IMR-90 (cell line): ENCODE measurements at regions not wholly inside any gene's neighbourhood (a gene's known extent, or its start where the extent isn't known, plus 50 kb on each side); places are given as distances from the start of the nearest gene placed in this dataset.

Source experiments
- ATAC-seq: fragments of 200-7000 bp; cut with Tn5 transposase; 2 replicates; pipeline ENCODE4 v1.9.1; 2020; ENCODE audit warnings: low read depth, mild to moderate bottlenecking, moderate library complexity
- BruUV-seq: library from RNA; stranded (reverse); fragments of 400-500 nt; replicated peaks from 2 replicates; lab custom pipeline; 2021; lab: Mats Ljungman, UMichigan
- CTCF ChIA-PET: fragments of 300-600 bp; formaldehyde crosslinking; extraction: SDS; loops from one replicate; lab custom pipeline; 2021; ENCODE audit warnings: antibody characterized with exemption; lab: Yijun Ruan, JAX
- POLR2A ChIA-PET: fragments of 300-600 bp; sonication (Branson Sonifier 250); formaldehyde crosslinking; loops from one replicate; lab custom pipeline; 2022; ENCODE audit warnings: antibody characterized with exemption; ENCODE audit not compliant: unreplicated experiment; lab: Charles Lee
- DNase-seq: peaks from one replicate; pipeline ENCODE4 v3.0.0; 2013
- H2AFZ ChIP-seq: replicated peaks from 2 replicates; pipeline ENCODE3; 2013; ENCODE audit warnings: low read length, mild to moderate bottlenecking; ENCODE audit not compliant: poor library complexity
- H2AK5ac ChIP-seq: 2 replicates; pipeline ENCODE4 v1.6.1; 2013; ENCODE audit warnings: low read depth, low read length, inconsistent platforms
- H2AK9ac ChIP-seq: replicated peaks from 2 replicates; pipeline ENCODE3; 2013; ENCODE audit warnings: mild to moderate bottlenecking, low read depth, low read length, moderate library complexity; ENCODE audit not compliant: poor library complexity
- H2BK120ac ChIP-seq: 2 replicates; pipeline ENCODE4 v1.6.1; 2013; ENCODE audit warnings: low read depth, low read length, inconsistent platforms
- H2BK15ac ChIP-seq: 3 replicates; pipeline ENCODE4 v1.6.1; 2013; ENCODE audit warnings: low read depth, low read length, inconsistent platforms
- H2BK20ac ChIP-seq: 2 replicates; pipeline ENCODE4 v1.6.1; 2013; ENCODE audit warnings: low read depth, mild to moderate bottlenecking, inconsistent platforms, low read length, moderate library complexity
- H2BK5ac ChIP-seq: 2 replicates; pipeline ENCODE4 v1.6.1; 2013; ENCODE audit warnings: mild to moderate bottlenecking, low read depth, low read length, inconsistent platforms; ENCODE audit not compliant: poor library complexity, severe bottlenecking
- H3K14ac ChIP-seq: replicated peaks from 2 replicates; pipeline ENCODE4 v1.6.1; 2013; ENCODE audit warnings: low read depth, low read length, inconsistent platforms
- H3K18ac ChIP-seq: 2 replicates; pipeline ENCODE4 v1.6.1; 2013; ENCODE audit warnings: low read depth, low read length, control low read depth
- H3K23ac ChIP-seq: 2 replicates; pipeline ENCODE4 v1.6.1; 2013; ENCODE audit warnings: low read depth, low read length, inconsistent platforms
- H3K27ac ChIP-seq: 2 replicates; pipeline ENCODE4 v1.5.1; 2013; ENCODE audit warnings: mild to moderate bottlenecking, control low read depth, low read length; ENCODE audit not compliant: insufficient read depth
- H3K27me3 ChIP-seq: 2 replicates; pipeline ENCODE4 v1.6.1; 2013; ENCODE audit warnings: low read length; ENCODE audit not compliant: control insufficient read depth, insufficient read depth
- H3K36me3 ChIP-seq: 2 replicates; pipeline ENCODE4 v1.6.1; 2013; ENCODE audit warnings: low read length, mixed read lengths; ENCODE audit not compliant: control insufficient read depth, insufficient read depth
- H3K4ac ChIP-seq: 2 replicates; pipeline ENCODE4 v1.6.1; 2013; ENCODE audit warnings: low read depth, low read length, inconsistent platforms
- H3K4me1 ChIP-seq: 2 replicates; pipeline ENCODE4 v1.6.1; 2013; ENCODE audit warnings: low read length, mixed read lengths; ENCODE audit not compliant: control insufficient read depth, insufficient read depth
- H3K4me2 ChIP-seq: 2 replicates; pipeline ENCODE4 v1.6.1; 2013; ENCODE audit warnings: low read depth, mild to moderate bottlenecking, control low read depth, low read length, moderate library complexity
- H3K4me3 ChIP-seq: 2 replicates; pipeline ENCODE4 v1.5.1; 2013; ENCODE audit warnings: low read depth, mild to moderate bottlenecking, control low read depth, low read length, moderate library complexity; ENCODE audit not compliant: insufficient read depth
- H3K56ac ChIP-seq: 2 replicates; pipeline ENCODE4 v1.6.1; 2013; ENCODE audit warnings: low read length, inconsistent platforms; ENCODE audit not compliant: insufficient read depth; ENCODE audit errors: extremely low read depth
- H3K79me1 ChIP-seq, 2 experiments: 2 replicates each; pipeline ENCODE4 v1.6.1; 2013; ENCODE audit warnings: low read length in 2 of 2, inconsistent platforms in 1 of 2, low read depth in 1 of 2
- H3K9ac ChIP-seq: 2 replicates; pipeline ENCODE4 v1.6.1; 2013; ENCODE audit warnings: low read depth, low read length, control low read depth
- H3K9me1 ChIP-seq: 2 replicates; pipeline ENCODE4 v1.6.1; 2013; ENCODE audit warnings: low read length, inconsistent platforms; ENCODE audit not compliant: insufficient read depth
- H3K9me3 ChIP-seq: 2 replicates; pipeline ENCODE4 v1.6.1; 2013; ENCODE audit warnings: low read length; ENCODE audit not compliant: control insufficient read depth, insufficient read depth
- H4K20me1 ChIP-seq: 2 replicates; pipeline ENCODE4 v1.6.1; 2013; ENCODE audit warnings: low read length, inconsistent platforms; ENCODE audit not compliant: insufficient read depth
- H4K5ac ChIP-seq: 2 replicates; pipeline ENCODE4 v1.6.1; 2013; ENCODE audit warnings: mild to moderate bottlenecking, low read depth, low read length, control low read depth
- H4K8ac ChIP-seq, 2 experiments: 2 replicates each; pipeline ENCODE4 v1.6.1; 2013; ENCODE audit warnings: low read depth in 2 of 2, low read length in 2 of 2, control low read depth in 1 of 2, inconsistent platforms in 1 of 2
- H4K91ac ChIP-seq: 2 replicates; pipeline ENCODE4 v1.6.1; 2013; ENCODE audit warnings: low read depth, low read length, inconsistent platforms; ENCODE audit not compliant: insufficient read depth
- MXI1 ChIP-seq: IDR thresholded peaks from 2 replicates; pipeline ENCODE4 v1.6.1; 2012; ENCODE audit warnings: low read depth, mild to moderate bottlenecking, low read length, moderate library complexity, borderline replicate concordance
- RFX5 ChIP-seq: IDR thresholded peaks from 2 replicates; pipeline ENCODE4 v1.8.0; 2012; ENCODE audit warnings: low read depth, mild to moderate bottlenecking, low read length, moderate library complexity
- WGBS, 2 experiments: methylation state at CpG; one replicate each; pipeline versions ENCODE4 v1.1.5 to v1.1.7; 2013; ENCODE audit warnings: missing lambda C conversion rate in 2 of 2; ENCODE audit not compliant: insufficient read length in 1 of 2; ENCODE audit errors: extremely low coverage in 2 of 2; 5-methylcytosine and 5-hydroxymethylcytosine counted together
- dilution Hi-C: fragments of 300-500 bp; cut with HindIII; formaldehyde crosslinking; loops from one replicate; pipeline ENCODE4 v1.14.3; 2018; ENCODE audit warnings: low sequenced_read_pairs; ENCODE audit not compliant: unreplicated experiment
- in situ Hi-C: fragments of 300-500 bp; cut with MboI; formaldehyde crosslinking; loops from 3 replicates; pipeline ENCODE4 v1.14.3; 2019; ENCODE audit warnings: low sequenced_read_pairs, inconsistent platforms, mixed read lengths
- intact Hi-C: fragments of 100-400 bp; cut with micrococcal nuclease; formaldehyde crosslinking; loops from 2 replicates; pipeline ENCODE4 v1.10.0; 2022

DNA sequence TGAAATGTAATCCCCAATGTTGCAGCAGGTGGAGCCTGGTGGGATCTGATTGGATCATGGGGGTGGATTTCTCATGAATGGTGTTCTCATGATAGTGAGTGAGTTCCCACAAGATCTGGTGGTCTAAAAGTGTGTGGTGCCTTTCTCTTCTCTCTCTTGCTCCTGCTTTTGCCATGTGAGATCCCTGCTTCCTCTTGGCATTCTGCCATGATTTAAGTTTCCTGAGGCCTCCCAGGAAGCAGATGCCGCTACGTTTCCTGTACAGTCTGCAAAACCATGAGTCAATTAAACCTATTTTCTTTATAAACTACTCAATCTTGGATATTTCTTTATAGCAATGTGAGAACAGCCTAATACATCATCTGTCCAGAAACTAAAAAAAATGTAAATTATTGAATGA is 298.3 kb downstream of the MEX3B start:
- H4K91ac ChIP-seq: no peak overlapping the region

More for the DNA sequence above, 298.3 kb downstream of the MEX3B start:
- H3K9me1 ChIP-seq: no peaks in the 10 kb centered on the region
- no peak overlapping the region for H3K18ac ChIP-seq
- no peaks in the 10 kb centered on the region for H3K36me3 ChIP-seq
- H2BK15ac ChIP-seq: no peak overlapping the region
- H2BK20ac ChIP-seq: no peak overlapping the region
- in situ Hi-C loops (no loop called here), intact Hi-C loops (no loop called here), dilution Hi-C loops (no loop called here)
- no peak overlapping the region for H2AFZ ChIP-seq
- H2BK5ac ChIP-seq: no peak overlapping the region
- no peak overlapping the region for H2BK120ac ChIP-seq
- no peak overlapping the region for H2AK5ac ChIP-seq
- no peak overlapping the region for H3K56ac ChIP-seq
- DNase-seq (no peak), ATAC-seq (no peak)
- no peak overlapping the region for H4K5ac ChIP-seq
- ChIA-PET POLR2A (no interaction called here), CTCF (no interaction called here)
- H3K14ac ChIP-seq: no peak overlapping the region
- H3K9me3 ChIP-seq: no peaks in the 10 kb centered on the region
- no peak overlapping the region for H3K4me3 ChIP-seq
- H3K4me1 ChIP-seq: no peaks in the 10 kb centered on the region; the same call in 1 of the 2 replicates
- no peaks in the 10 kb centered on the region for H4K20me1 ChIP-seq
- no CpG with 5 or more reads among the region's 2 CpGs for WGBS, 2 experiments
- no peak overlapping the region for H3K9ac ChIP-seq
- no peak overlapping the region for H3K23ac ChIP-seq
- no peak overlapping the region for H2AK9ac ChIP-seq
- no peak overlapping the region for H3K4me2 ChIP-seq
- no peaks in the 10 kb centered on the region for H3K79me1 ChIP-seq
- no peak overlapping the region for H3K4ac ChIP-seq
- H3K27ac ChIP-seq: no peak overlapping the region
- no peak for TF ChIP-seq RFX5
- TF ChIP-seq MXI1: no peak
- BruUV-seq: no TSS peak
- no peaks in the 10 kb centered on the region for H3K27me3 ChIP-seq
- no peak overlapping the region for H4K8ac ChIP-seq
